CD4-positive, alpha-beta memory T cell (primary cell): ENCODE measurements at regions not wholly inside any gene's neighbourhood (a gene's known extent, or its start where the extent isn't known, plus 50 kb on each side); places are given as distances from the start of the nearest gene placed in this dataset.
"Not testable (repeated sequence)": the region's sequence is repeated elsewhere in the genome, so short reads cannot be mapped to it uniquely, and the experiment has no call there.

Source experiments
- CTCF ChIA-PET: fragments of 350-600 bp; sonication (Branson Sonifier 250); formaldehyde crosslinking; loops from one replicate; lab custom pipeline; 2021; ENCODE audit warnings: inconsistent platforms; ENCODE audit not compliant: partially characterized antibody; lab: Charles Lee
- POLR2A ChIA-PET: fragments of 350-600 bp; sonication (Branson Sonifier 250); formaldehyde crosslinking; loops from one replicate; lab custom pipeline; 2021; ENCODE audit not compliant: partially characterized antibody; lab: Charles Lee
- DNase-seq, 5 donors: peaks; one replicate each; pipeline versions ENCODE4 v3.0.0 to v3.0.0-alpha.2; 2020 to 2022; ENCODE audit warnings: mixed read lengths in 1 of 5
- H3K27ac ChIP-seq: one replicate; pipeline ENCODE4 v1.7.0; 2013; ENCODE audit warnings: low read depth, low read length
- H3K27me3 ChIP-seq: 2 replicates; pipeline ENCODE4 v1.7.0; 2013; ENCODE audit warnings: mild to moderate bottlenecking, low read length, moderate library complexity; ENCODE audit not compliant: insufficient read depth
- H3K36me3 ChIP-seq: 2 replicates; pipeline ENCODE4 v1.7.0; 2013; ENCODE audit warnings: mild to moderate bottlenecking, low read length, moderate library complexity; ENCODE audit not compliant: insufficient read depth
- H3K4me1 ChIP-seq: 2 replicates; pipeline ENCODE4 v1.7.0; 2013; ENCODE audit warnings: mild to moderate bottlenecking, low read length, moderate library complexity; ENCODE audit not compliant: insufficient read depth
- H3K4me3 ChIP-seq, 2 donors: one replicate each; pipeline ENCODE4 v1.7.0; 2013; ENCODE audit warnings: low read length in 2 of 2, mild to moderate bottlenecking in 1 of 2
- H3K9me3 ChIP-seq, 2 donors: one replicate each; pipeline ENCODE4 v1.7.0; 2013; ENCODE audit warnings: low read length in 2 of 2, control low read depth in 1 of 2; ENCODE audit not compliant: control insufficient read depth in 1 of 2
- H3K27ac Mint-ChIP-seq, 7 donors: one replicate each; pipeline ENCODE4 v1.8.0; 2020 to 2021; ENCODE audit warnings: mixed read lengths in 7 of 7, mild to moderate bottlenecking in 6 of 7, inconsistent platforms in 3 of 7, moderate library complexity in 3 of 7
- H3K27me3 Mint-ChIP-seq, 2 donors: one replicate each; pipeline ENCODE4 v1.8.0; 2020 to 2021; ENCODE audit warnings: mixed read lengths in 2 of 2
- H3K36me3 Mint-ChIP-seq, 2 donors: one replicate each; pipeline ENCODE4 v1.8.0; 2020 to 2021; ENCODE audit warnings: mixed read lengths in 2 of 2, inconsistent platforms in 1 of 2, mild to moderate bottlenecking in 1 of 2
- H3K4me1 Mint-ChIP-seq, 4 donors: one replicate each; pipeline ENCODE4 v1.8.0; 2020 to 2021; ENCODE audit warnings: mixed read lengths in 4 of 4, mild to moderate bottlenecking in 1 of 4
- H3K4me3 Mint-ChIP-seq, 8 donors: one replicate each; pipeline ENCODE4 v1.8.0; 2020 to 2021; ENCODE audit warnings: mixed read lengths in 8 of 8, mild to moderate bottlenecking in 7 of 8, moderate library complexity in 6 of 8, inconsistent platforms in 3 of 8
- H3K9me3 Mint-ChIP-seq, 8 donors: one replicate each; pipeline ENCODE4 v1.8.0; 2020 to 2021; ENCODE audit warnings: mixed read lengths in 8 of 8, mild to moderate bottlenecking in 5 of 8, inconsistent platforms in 3 of 8, moderate library complexity in 1 of 8
- intact Hi-C: fragments of 100-400 bp; cut with micrococcal nuclease; formaldehyde crosslinking; loops from one replicate; pipeline ENCODE4 v1.15.1; 2023

GRCh38 chr7:33792041-33792440 lies 113.3 kb upstream of the BMPER start:
- CTCF ChIA-PET = no interaction called here
- H3K4me3 Mint-ChIP-seq = no peak overlapping the region
- H3K4me1 ChIP-seq = no peaks in the 10 kb centered on the region
- H3K4me3 ChIP-seq = no peak overlapping the region
- H3K36me3 ChIP-seq = no peaks in the 10 kb centered on the region
- H3K9me3 Mint-ChIP-seq = peaks cover 0 to 2% (median 0%) of the 10 kb centered on the region in 8 donors
- no peaks in the 10 kb centered on the region for H3K27me3 Mint-ChIP-seq
- H3K27ac Mint-ChIP-seq = no peak overlapping the region
- POLR2A ChIA-PET = no interaction called here
- DNase-seq = no peak
- H3K36me3 Mint-ChIP-seq = no peaks in the 10 kb centered on the region
- intact Hi-C loops = no loop called here
- no peaks in the 10 kb centered on the region for H3K27me3 ChIP-seq
- H3K9me3 ChIP-seq = no peaks in the 10 kb centered on the region
- peaks cover 0 to 1% (median 0%) of the 10 kb centered on the region in 4 donors for H3K4me1 Mint-ChIP-seq
- H3K27ac ChIP-seq = no peak overlapping the region

DNA sequence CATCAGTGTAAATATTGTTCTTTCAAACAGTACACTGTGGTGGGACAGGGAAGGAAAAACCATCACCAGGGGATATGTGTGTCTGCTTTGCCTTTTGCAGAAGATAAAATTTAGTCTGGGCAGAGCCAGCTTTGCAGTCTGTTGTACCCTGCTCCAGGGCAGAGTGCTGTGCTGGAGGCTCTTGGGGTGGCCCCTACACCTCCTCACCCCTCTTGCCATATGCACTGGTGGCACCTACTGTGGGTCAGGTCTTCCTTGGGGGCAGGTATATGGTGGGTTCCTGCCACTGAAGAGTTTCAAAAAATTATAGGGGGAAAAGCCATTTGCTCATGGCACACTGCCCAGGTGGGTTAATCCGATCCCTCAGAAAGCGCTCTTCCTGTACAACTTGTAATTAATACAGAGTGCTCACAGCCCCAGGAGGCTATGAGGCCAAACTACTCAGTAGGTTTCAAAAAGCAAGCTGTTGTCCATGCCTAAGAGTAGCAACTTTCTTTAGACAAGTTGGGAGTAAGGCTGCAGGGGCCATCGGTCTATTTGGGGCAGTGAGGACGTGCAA lies 112.7 kb upstream of the BMPER start:
- no peak overlapping the region for H3K4me3 ChIP-seq
- Mint-ChIP-seq H3K27ac (no peak overlapping the region), H3K4me3 (no peak overlapping the region), H3K9me3 (peaks cover 0 to 3% (median 0%) of the 10 kb centered on the region in 8 donors), H3K27me3 (no peaks in the 10 kb centered on the region), H3K4me1 (peaks cover 0 to 1% (median 0%) of the 10 kb centered on the region in 4 donors), H3K36me3 (no peaks in the 10 kb centered on the region)
- no peak for DNase-seq
- intact Hi-C loops = no loop called here
- CTCF ChIA-PET = no interaction called here
- H3K4me1 ChIP-seq = no peaks in the 10 kb centered on the region
- POLR2A ChIA-PET = no interaction called here
- H3K27me3 ChIP-seq = no peaks in the 10 kb centered on the region
- H3K27ac ChIP-seq = no peak overlapping the region
- H3K9me3 ChIP-seq = no peaks in the 10 kb centered on the region
- no peaks in the 10 kb centered on the region for H3K36me3 ChIP-seq

DNA sequence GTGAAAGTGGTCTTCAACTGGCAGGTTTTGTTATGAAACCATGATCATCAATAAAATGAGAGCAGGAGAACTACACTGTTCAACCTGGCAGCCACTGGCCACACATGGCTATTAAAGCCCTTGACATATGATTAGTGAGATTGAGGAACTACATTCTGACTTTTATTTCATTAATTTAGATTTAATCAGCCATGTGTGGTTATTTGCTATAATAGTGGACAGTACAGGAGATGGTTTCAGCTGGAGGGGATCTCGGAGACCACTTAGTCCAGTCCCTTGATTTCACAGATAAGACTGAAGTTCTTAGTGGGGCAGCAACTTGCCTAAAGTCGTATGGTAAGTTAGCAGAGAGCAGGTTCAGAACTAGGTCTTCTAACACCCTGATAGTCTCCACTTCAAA lies 111.7 kb upstream of the BMPER start:
- intact Hi-C loops = no loop called here
- H3K9me3 ChIP-seq = no peaks in the 10 kb centered on the region

GRCh38 chr7:33794419-33794818 lies 110.9 kb upstream of the BMPER start:
- Mint-ChIP-seq H3K9me3 (peaks cover 0 to 9% (median 0%) of the 10 kb centered on the region in 8 donors), H3K27ac (no peak overlapping the region), H3K4me1 (peaks cover 0 to 1% (median 0%) of the 10 kb centered on the region in 4 donors), H3K27me3 (no peaks in the 10 kb centered on the region), H3K4me3 (no peak overlapping the region), H3K36me3 (peaks cover 0 to 4% of the 10 kb centered on the region in 2 donors)
- no peak for DNase-seq
- H3K27ac ChIP-seq = no peak overlapping the region
- no peaks in the 10 kb centered on the region for H3K4me1 ChIP-seq
- POLR2A ChIA-PET = no interaction called here
- H3K9me3 ChIP-seq = no peaks in the 10 kb centered on the region
- H3K27me3 ChIP-seq = no peaks in the 10 kb centered on the region
- CTCF ChIA-PET = no interaction called here
- no peaks in the 10 kb centered on the region for H3K36me3 ChIP-seq
- intact Hi-C loops = no loop called here
- H3K4me3 ChIP-seq = no peak overlapping the region

More for the DNA sequence above, 111.7 kb upstream of the BMPER start:
- peaks cover 0 to 3% (median 0%) of the 10 kb centered on the region in 8 donors for H3K9me3 Mint-ChIP-seq
- no peak for DNase-seq
- H3K4me1 Mint-ChIP-seq = peaks cover 0 to 1% (median 0%) of the 10 kb centered on the region in 4 donors
- no peaks in the 10 kb centered on the region for H3K36me3 Mint-ChIP-seq
- no peak overlapping the region for H3K27ac Mint-ChIP-seq
- H3K27me3 Mint-ChIP-seq = no peaks in the 10 kb centered on the region
- no peak overlapping the region for H3K4me3 Mint-ChIP-seq
- H3K4me3 ChIP-seq = no peak overlapping the region
- no peaks in the 10 kb centered on the region for H3K4me1 ChIP-seq
- no peaks in the 10 kb centered on the region for H3K36me3 ChIP-seq
- CTCF ChIA-PET = no interaction called here
- H3K27me3 ChIP-seq = no peaks in the 10 kb centered on the region
- no peak overlapping the region for H3K27ac ChIP-seq
- POLR2A ChIA-PET = no interaction called here

GRCh38 chr7:33794959-33795358 lies 110.4 kb upstream of the BMPER start:
- H3K9me3 ChIP-seq = no peaks in the 10 kb centered on the region
- H3K27ac ChIP-seq = no peak overlapping the region
- no peaks in the 10 kb centered on the region for H3K4me1 ChIP-seq
- ChIA-PET POLR2A (no interaction called here), CTCF (no interaction called here)
- Mint-ChIP-seq H3K36me3 (peaks cover 0 to 5% of the 10 kb centered on the region in 2 donors), H3K27me3 (no peaks in the 10 kb centered on the region), H3K4me1 (no peaks in the 10 kb centered on the region), H3K9me3 (peaks cover 0 to 9% (median 0%) of the 10 kb centered on the region in 8 donors), H3K27ac (no peak overlapping the region), H3K4me3 (no peak overlapping the region)
- DNase-seq = no peak
- no peak overlapping the region for H3K4me3 ChIP-seq
- H3K27me3 ChIP-seq = no peaks in the 10 kb centered on the region
- H3K36me3 ChIP-seq = no peaks in the 10 kb centered on the region
- intact Hi-C loops = no loop called here

DNA sequence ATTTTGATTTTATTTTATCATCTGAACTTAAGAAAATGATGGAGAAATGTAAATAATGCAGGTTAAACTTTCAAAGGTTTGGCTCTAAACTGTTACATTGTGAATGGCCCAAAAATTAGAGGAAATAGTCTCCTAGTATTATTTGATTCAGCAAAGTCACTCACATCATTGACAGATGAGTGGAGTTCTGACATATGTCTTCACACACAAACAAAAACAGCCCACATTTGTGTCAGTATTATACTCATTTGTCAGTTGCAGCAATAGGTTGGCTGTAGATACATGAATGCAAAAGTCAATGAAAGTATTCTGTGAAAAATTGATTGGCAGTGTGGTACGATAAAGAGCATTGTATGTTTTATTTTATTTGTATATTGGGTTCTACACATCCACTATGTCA lies 108.8 kb upstream of the BMPER start:
- DNase-seq = no peak
- POLR2A ChIA-PET = no interaction called here

GRCh38 chr7:33797512-33797911 lies 107.8 kb upstream of the BMPER start:
- H3K9me3 Mint-ChIP-seq = peaks cover 0 to 12% (median 1%) of the 10 kb centered on the region in 8 donors
- H3K4me1 ChIP-seq, POLR2A ChIA-PET, intact Hi-C loops, H3K4me3 ChIP-seq, DNase-seq, H3K36me3 ChIP-seq, H3K27ac ChIP-seq, H3K9me3 ChIP-seq, H3K27me3 Mint-ChIP-seq, H3K27ac Mint-ChIP-seq, CTCF ChIA-PET, H3K27me3 ChIP-seq, H3K4me1 Mint-ChIP-seq, H3K36me3 Mint-ChIP-seq, H3K4me3 Mint-ChIP-seq: not testable (repeated sequence)

More for the DNA sequence above, 108.8 kb upstream of the BMPER start:
- no peaks in the 10 kb centered on the region for H3K4me1 Mint-ChIP-seq
- Histone ChIP-seq H3K27me3 (no peaks in the 10 kb centered on the region), H3K27ac (no peak overlapping the region), H3K4me3 (no peak overlapping the region), H3K4me1 (no peaks in the 10 kb centered on the region), H3K36me3 (no peaks in the 10 kb centered on the region), H3K9me3 (no peaks in the 10 kb centered on the region)
- CTCF ChIA-PET = no interaction called here
- no peaks in the 10 kb centered on the region for H3K27me3 Mint-ChIP-seq
- H3K27ac Mint-ChIP-seq = no peak overlapping the region
- H3K9me3 Mint-ChIP-seq = peaks cover 0 to 12% (median under 1%) of the 10 kb centered on the region in 8 donors
- H3K4me3 Mint-ChIP-seq = no peak overlapping the region
- H3K36me3 Mint-ChIP-seq = peaks cover 0 to 5% of the 10 kb centered on the region in 2 donors
- intact Hi-C loops = no loop called here
